GM23248 (cell line): ENCODE measurements at regions not wholly inside any gene's neighbourhood (a gene's known extent, or its start where the extent isn't known, plus 50 kb on each side); places are given as distances from the start of the nearest gene placed in this dataset.
"Not testable (repeated sequence)": the region's sequence is repeated elsewhere in the genome, so short reads cannot be mapped to it uniquely, and the experiment has no call there.

Experiments
- EZH2 ChIP-seq: fragments of 200-600 bp; sonication (generic); IDR thresholded peaks from 2 replicates; pipeline ENCODE4 v1.6.1; 2018; ENCODE audit warnings: antibody characterized with exemption, mild to moderate bottlenecking; ENCODE audit not compliant: insufficient read depth, poor library complexity, severe bottlenecking
- EZH2phosphoT487 ChIP-seq: fragments of 200-600 bp; sonication (generic); IDR thresholded peaks from 2 replicates; pipeline ENCODE4 v1.6.1; 2018; ENCODE audit warnings: antibody characterized with exemption, moderate library complexity, mild to moderate bottlenecking, low read depth; ENCODE audit not compliant: insufficient read depth

DNA sequence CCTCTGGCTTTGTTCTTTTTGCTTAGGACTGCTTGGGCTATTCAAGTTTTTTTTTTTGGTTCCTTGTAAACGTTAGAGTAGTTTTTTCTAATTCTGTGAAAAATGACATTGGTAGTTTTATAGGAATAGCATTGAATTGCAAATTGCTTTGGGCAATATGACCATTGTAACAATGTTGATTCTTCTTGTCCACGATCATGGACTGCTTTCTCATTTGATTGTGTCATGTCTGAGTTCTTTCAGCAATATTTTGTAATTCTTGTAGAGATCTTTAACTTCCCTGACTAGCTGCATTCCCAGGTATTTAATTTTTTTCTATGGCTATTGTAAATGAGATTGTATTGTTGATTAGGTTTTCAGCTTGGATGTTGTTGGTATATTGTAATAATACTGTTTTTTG lies 286.2 kb upstream of the C1QTNF3 start:
- not testable (repeated sequence) for TF ChIP-seq EZH2phosphoT487, EZH2
